ENCODE measurements at regions not wholly inside any gene's neighbourhood (a gene's known extent, or its start where the extent isn't known, plus 50 kb on each side); places are given as distances from the start of the nearest gene placed in this dataset.

GRCh38 chr11:69584160-69584559 lies 56.8 kb upstream of the CCND1 start:
- Histone ChIP-seq H4K91ac (ENCODE audit: insufficient read depth, low read depth, low read length) (no peak overlapping the region), H2AK9ac (replicated peaks; ENCODE audit: low read depth, low read length, poor library complexity) (no peak overlapping the region), H3K9ac (ENCODE audit: low read depth, low read length) (no peak overlapping the region), H4K20me1 (ENCODE audit: insufficient read depth, low read length) (no peaks in the 10 kb centered on the region), H2BK120ac (ENCODE audit: low read depth, low read length) (no peak overlapping the region), H3K36me3 (ENCODE audit: control insufficient read depth, insufficient read depth, low read length) (no peaks in the 10 kb centered on the region), H3K4me1 (ENCODE audit: control insufficient read depth, insufficient read depth, low read length) (peaks cover 8% of the 10 kb centered on the region; the same call in 1 of the 2 replicates), H2BK15ac (ENCODE audit: low read depth, low read length) (no peak overlapping the region), H3K56ac (ENCODE audit: extremely low read depth, insufficient read depth, low read length) (no peak overlapping the region), H3K9me1 (ENCODE audit: insufficient read depth, low read length) (peaks cover 9% of the 10 kb centered on the region), H3K18ac (ENCODE audit: low read depth, low read length) (no peak overlapping the region), H3K9me3 (ENCODE audit: control insufficient read depth, insufficient read depth, low read length) (no peaks in the 10 kb centered on the region), H3K23ac (ENCODE audit: low read depth, low read length) (no peak overlapping the region), H3K4me2 (ENCODE audit: low read depth, low read length) (no peak overlapping the region), H3K4ac (ENCODE audit: low read depth, low read length) (no peak overlapping the region), H2AFZ (replicated peaks; ENCODE audit: low read length, poor library complexity) (no peak overlapping the region), H3K27me3 (ENCODE audit: control insufficient read depth, insufficient read depth, low read length) (peaks cover 1% of the 10 kb centered on the region; the same call in 1 of the 2 replicates), H3K27ac (ENCODE audit: insufficient read depth, low read length) (no peak overlapping the region), H4K8ac (ENCODE audit: low read depth in 2 of 2, low read length in 2 of 2) (no peak overlapping the region), H2BK5ac (ENCODE audit: low read depth, low read length, poor library complexity, severe bottlenecking) (no peak overlapping the region), H3K79me1 (ENCODE audit: low read depth in 1 of 2, low read length in 2 of 2) (0 out of 4 replicates have a peak, but pooled peaks cover 0 to 4% of the 10 kb centered on the region in 2 experiments), H3K14ac (replicated peaks; ENCODE audit: low read depth, low read length) (no peak overlapping the region), H3K4me3 (ENCODE audit: insufficient read depth, low read depth, low read length) (no peak overlapping the region), H2AK5ac (ENCODE audit: low read depth, low read length) (no peak overlapping the region), H2BK20ac (ENCODE audit: low read depth, low read length) (no peak overlapping the region), H4K5ac (ENCODE audit: low read depth, low read length) (no peak overlapping the region)
- TF ChIP-seq RAD21 (IDR thresholded peaks at IDR 0.05; ENCODE audit: low read length): no peak
- TF ChIP-seq CEBPB (IDR thresholded peaks at IDR 0.05; ENCODE audit: low read depth, low read length): no peak
- TF ChIP-seq, protein P1, sequence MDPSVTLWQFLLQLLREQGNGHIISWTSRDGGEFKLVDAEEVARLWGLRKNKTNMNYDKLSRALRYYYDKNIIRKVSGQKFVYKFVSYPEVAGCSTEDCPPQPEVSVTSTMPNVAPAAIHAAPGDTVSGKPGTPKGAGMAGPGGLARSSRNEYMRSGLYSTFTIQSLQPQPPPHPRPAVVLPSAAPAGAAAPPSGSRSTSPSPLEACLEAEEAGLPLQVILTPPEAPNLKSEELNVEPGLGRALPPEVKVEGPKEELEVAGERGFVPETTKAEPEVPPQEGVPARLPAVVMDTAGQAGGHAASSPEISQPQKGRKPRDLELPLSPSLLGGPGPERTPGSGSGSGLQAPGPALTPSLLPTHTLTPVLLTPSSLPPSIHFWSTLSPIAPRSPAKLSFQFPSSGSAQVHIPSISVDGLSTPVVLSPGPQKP (IDR thresholded peaks at IDR 0.05; ENCODE audit: borderline replicate concordance, low read depth, low read length): no peak
- TF ChIP-seq MXI1 (IDR thresholded peaks at IDR 0.05; ENCODE audit: borderline replicate concordance, low read depth, low read length): no peak
- TF ChIP-seq RFX5 (IDR thresholded peaks at IDR 0.05; ENCODE audit: low read depth, low read length): no peak
- TF ChIP-seq CTCF (conservative IDR thresholded peaks at IDR 0.05; ENCODE audit: low read depth, low read length): no peak
- no peak for TF ChIP-seq CHD1 (IDR thresholded peaks at IDR 0.05; ENCODE audit: low read depth, low read length)
- TF ChIP-seq SMC3 (IDR thresholded peaks at IDR 0.05; ENCODE audit: low read depth, low read length): no peak
- TF ChIP-seq USF2 (IDR thresholded peaks at IDR 0.05; ENCODE audit: low read depth, low read length): no peak
- TF ChIP-seq BHLHE40 (IDR thresholded peaks at IDR 0.05; ENCODE audit: low read depth, low read length): no peak
- ATAC-seq (ENCODE audit: low read depth): no peak
- in situ Hi-C loops (cut with MboI; ENCODE audit: low sequenced_read_pairs): no loop called here
- intact Hi-C loops (cut with micrococcal nuclease): no loop called here
- dilution Hi-C loops (cut with HindIII; ENCODE audit: low sequenced_read_pairs, unreplicated experiment): no loop called here
- no TSS peak for BruUV-seq (replicated peaks)
- ChIA-PET POLR2A (ENCODE audit: unreplicated experiment) (no interaction called here), CTCF (no interaction called here)
- no CpG with 5 or more reads among the region's 3 CpGs for WGBS, 2 experiments (ENCODE audit: extremely low coverage in 2 of 2, insufficient read length in 1 of 2)
- DNase-seq: no peak

Data from IMR-90 (cell line).